ENCODE measurements at regions not wholly inside any gene's neighbourhood (a gene's known extent, or its start where the extent isn't known, plus 50 kb on each side); places are given as distances from the start of the nearest gene placed in this dataset.
A peak's percentile ranks its signal among the peaks of the same experiment; 100 is the strongest.
"Not testable (repeated sequence)": the region's sequence is repeated elsewhere in the genome, so short reads cannot be mapped to it uniquely, and the experiment has no call there.

DNA sequence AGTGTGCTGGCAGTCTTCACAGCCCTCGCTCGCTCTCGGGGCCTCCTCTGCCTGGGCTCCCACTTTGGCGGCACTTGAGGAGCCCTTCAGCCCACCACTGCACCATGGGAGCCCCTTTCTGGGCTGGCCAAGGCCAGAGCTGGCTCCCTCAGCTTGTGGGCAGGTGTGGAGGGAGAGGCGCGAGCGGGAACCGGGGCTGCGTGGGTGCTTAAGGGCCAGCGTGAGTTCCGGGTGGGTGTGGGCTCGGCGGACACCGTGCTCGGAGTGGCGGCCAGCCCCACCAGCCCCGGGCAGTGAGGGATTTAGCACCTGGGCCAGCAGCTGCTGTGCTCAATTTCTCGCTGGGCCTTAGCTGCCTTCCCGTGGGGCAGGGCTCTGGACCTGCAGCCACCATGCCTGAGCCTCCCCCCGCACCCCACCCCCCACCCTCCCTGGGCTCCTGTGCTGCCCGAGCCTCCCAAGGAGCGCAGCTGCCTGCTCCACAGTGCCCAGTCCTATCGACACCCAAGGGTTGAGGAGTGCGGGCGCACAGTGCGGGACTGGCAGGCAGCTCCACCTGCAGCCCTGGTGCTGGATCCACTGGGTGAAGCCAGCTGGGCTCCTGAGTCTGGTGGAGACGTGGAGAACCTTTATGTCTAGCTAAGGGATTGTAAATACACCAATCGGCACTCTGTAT is 684.4 kb upstream of the GOLIM4 start:
- not testable (repeated sequence) for DNase-seq (ENCODE audit: low read depth)

DNA sequence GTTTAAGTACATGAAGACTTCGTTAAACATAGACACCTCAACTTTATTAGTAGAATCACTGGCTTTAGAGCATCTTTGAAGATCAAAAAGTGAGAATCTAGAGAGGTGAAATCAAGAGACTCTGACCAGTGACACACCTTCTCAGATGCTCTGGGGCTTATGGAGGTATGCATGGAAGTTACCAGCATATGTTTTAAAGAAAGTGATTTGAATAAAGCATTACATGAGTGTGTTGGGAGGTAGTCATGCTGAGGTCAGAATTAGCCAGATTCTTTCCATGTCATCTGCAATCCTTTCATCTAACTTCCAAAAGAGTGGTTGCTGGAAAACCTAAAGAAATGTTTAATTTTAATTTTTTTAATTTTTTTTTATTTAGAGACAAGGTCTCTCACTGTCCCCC is 658.0 kb upstream of the GOLIM4 start:
- no peak for DNase-seq (ENCODE audit: low read depth)

DNA sequence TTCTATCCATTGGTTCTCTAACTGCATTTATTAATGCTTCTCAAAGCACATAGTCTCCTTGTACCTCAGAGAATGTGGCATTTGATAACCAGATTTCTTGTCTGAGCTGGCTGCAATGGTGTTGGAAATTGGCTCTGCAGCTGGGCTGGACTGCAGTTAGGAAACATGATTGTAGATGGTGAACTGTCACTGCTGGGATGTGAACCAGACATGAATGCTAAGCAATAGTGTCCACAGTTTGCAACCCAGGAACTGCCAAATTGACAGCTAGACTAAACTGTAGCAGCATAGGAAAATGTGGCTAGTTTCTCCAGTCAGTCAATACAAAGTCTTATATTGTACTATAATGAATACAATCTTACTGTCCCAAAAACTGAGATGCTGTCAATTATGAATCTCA is 656.6 kb upstream of the GOLIM4 start:
- DNase-seq (ENCODE audit: low read depth): no peak

DNA sequence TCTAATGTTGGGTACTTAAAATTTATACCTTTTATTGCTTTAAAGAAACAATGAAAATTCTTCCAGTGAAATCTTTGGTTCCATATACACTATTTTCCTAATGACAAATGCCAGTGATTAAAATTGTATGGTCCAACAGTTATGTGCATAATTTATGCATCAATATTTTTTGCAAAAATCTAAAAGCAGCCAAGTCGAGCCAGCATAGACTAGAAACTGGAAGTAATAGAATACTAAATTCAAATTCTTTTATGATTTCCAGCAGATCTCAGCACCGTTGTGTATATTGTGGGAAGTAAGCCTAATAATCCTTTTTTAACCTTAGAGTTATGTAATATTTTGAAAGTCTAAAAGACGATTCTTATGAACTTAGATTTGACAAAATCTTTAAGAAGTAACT is 652.0 kb upstream of the GOLIM4 start:
- no peak for DNase-seq (ENCODE audit: low read depth)

DNA sequence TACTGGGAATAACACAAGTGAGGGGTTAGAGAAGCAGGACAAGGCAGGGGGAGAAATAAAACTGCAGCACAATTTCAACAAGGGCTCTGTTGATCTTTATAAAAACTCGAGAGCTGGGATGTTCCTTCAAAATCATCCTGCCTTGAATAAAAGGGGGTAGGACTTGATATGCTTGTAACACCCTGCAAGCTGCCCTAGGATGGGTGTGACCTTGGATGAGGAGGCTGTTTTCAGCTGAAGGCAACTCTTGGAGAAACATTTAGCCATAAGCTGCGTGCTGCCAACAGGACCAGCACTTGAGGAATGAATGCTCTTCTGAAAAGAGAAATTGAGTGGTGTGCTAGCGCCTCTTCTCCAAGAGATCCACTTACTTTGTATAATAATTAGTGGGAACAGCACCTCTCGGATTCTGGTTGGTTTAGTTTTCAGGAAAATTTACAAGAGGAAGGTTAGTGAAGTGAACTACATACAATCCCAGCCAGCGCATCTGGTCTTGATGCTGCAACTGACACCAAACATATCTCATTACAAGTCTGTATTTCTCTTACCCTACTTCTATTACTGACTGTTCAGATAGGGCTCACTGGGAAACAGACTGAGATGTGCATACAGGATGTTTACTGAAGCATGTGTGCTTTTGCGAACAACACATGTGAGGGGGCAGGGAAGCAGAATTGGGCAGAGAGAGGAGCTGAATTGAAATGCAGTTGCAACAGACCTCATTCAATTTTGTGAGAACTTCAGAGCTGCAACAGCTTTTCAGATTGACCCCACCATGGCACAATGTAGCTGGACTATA is 643.0 kb upstream of the GOLIM4 start:
- no peak for DNase-seq (ENCODE audit: low read depth)

DNA sequence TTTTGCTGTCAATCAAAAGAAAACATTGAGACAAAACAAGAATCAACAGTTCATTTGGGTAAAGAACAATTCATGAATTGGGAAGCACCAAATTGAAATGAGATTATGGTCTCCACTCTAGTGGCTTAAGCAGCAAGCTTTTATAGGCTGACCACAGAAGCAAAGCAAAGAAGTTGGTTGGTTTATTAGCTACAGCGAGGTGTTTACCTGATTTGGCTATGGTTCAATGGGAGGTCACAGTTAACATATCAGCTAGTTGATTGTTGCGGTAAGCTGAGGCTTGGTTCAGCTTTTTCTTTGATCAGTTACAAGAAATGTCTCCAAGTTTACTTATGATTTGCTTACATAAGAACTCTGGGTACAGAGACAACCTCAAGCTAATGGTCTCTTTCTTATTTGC is 640.5 kb upstream of the GOLIM4 start:
- DNase-seq (ENCODE audit: low read depth): no peak

DNA sequence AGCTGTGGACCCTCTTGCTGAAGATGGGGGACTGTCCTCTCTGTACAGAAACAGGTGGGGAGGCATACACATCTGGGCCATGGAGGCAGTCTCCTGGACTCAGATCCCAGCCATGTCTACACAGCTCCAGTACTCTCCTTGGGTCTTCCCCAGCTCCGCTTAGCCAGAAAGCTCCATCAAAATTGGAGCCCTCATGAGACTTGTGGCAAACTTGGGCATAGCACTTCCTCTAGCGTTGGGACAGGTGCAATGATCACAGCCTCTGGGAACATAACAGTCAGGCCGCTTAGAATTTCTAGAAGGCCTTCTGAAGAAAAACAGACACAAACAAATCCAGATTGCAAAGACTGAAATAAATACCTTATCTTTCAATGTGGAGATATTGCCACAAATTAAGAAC is 634.3 kb upstream of the GOLIM4 start:
- DNase-seq (ENCODE audit: low read depth): no peak

DNA sequence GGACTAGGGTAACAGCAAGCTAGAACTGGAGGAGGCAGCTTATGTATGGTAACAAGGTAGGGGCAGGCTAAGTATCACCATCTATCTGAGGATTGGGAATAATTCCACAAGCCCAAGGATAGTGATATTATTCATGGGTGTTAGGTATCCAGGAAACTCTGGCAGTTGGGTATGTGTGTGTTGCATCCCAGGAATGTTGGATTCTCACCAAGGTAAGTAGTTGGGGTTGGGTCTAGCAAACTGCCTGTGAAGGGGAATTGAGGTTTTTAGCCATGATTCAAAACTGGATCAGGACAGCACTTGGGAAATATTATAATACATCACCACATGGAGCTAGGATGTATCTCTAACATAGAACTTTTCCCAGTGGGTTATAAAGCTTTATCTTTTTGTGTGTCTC is 626.4 kb upstream of the GOLIM4 start:
- DNase-seq (ENCODE audit: low read depth): peak; percentile 6

DNA sequence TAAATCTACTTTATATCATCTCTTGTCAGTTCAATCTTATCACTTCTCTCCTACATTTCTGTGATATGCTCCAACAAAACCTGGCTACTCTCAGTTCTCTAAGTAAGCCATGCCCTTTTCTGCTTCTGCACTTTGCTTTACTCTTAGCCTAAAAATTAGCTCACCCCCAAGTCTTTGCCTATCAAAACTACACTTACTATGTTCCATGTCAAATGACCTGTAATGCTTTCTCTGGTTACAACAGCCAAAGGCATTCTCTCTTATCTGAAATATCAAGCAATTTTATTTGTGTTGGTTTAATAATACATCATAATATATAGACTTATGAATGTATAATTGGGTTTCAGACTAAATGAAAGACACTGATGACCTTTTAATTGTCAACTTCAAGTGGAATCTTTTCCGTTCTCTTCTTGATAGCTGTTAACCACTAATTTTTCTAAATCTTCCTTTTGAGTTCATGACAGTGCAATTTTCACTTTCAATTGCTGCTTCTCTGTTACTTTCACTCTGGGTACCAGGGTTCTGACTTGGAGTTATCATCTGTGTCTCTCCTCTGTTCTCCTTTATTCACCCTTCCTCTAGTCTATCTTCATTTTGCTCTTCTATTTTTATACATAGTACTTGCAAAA is 619.0 kb upstream of the GOLIM4 start:
- DNase-seq (ENCODE audit: low read depth): no peak

DNA sequence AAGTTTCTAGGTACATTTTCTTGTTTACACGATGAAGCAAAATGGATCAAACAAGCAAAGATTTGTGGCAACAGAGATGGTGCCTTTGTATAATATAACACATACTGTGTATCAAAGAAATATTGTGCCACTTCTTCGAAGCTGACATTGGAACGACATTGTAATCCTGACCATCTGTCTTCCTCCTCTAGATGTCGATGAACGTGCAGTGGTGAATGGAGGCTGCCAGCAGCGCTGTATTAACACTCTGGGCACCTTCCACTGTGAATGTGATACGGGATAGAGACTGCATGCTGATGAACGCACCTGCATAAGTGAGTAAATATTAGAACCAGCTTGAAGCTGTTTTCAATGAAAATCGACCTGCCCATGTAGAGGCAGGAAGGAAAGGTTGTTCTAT is 613.3 kb upstream of the GOLIM4 start:
- DNase-seq (ENCODE audit: low read depth): no peak

DNA sequence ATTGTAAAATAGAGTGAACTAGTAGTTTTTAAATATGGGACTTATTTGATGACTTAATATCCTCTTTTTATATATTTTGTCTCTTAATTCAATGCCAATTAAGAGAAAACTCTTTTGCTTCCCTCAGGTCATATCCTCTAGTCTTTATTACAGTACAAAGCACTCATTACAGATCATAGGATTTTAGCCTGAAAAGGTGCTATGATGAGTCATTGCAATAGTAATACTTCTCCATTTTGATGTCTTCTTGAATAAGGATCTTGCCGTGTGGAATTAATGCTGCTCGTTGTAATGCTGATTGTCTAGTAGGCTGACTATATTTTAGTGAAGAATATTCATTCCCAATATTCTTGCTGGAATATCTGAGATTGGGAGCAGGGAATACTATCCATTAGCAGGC is 612.2 kb upstream of the GOLIM4 start:
- DNase-seq (ENCODE audit: low read depth): no peak

DNA sequence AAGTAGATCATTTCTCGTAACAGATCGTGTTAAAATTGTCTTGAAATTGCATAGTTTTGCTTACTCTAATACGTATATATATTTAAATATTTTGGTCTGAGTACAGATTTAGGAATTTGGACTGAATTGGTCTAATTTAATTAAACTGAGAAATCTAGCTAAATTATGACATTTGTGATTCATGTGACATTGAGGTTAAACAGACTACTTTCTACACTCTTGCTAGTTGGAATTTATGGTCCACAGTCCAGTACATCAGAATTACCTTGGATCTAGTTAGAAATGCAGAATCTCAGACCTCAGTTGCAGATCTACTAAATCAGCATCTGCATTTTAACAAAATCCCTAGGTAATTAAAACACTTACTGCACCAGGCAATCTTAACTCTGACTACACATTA is 609.7 kb upstream of the GOLIM4 start:
- DNase-seq (ENCODE audit: low read depth): no peak

DNA sequence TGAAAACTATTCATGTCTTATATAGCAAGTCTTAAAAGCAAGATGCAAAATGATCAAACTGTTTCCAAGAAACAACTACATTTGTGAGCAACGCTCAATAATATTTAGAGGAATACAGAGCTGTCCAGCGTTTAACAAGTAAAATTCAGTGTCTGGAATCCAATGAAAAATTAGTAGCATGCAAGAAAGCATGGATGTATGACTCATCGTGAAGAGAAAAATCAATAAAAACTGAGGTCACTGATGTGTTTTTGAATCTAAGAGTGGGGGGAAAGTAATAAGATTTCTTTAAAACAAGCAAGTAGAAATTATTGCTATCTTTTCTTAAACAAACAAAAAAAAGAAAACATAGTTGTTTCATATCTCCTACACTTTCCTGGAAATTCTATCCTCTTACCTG is 600.3 kb upstream of the GOLIM4 start:
- DNase-seq (ENCODE audit: low read depth): no peak

DNA sequence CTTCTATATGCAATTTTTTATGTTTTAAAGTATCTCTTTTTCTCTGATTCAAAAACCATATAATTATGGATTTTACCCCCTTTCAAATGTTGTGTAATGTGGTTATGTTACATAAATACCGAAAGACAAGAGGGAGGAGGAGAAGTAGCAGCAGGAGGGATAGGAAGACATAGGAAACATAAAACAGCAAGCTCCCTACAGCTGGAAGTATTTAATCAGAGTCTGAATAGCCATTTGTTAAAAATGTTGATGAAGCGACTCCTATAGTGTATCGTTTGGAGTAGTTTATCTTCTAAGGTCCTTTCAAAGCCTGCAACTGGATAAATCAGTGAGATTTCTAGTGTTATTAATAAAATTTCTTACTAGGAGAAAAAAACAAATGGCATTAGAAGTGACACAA is 598.1 kb upstream of the GOLIM4 start:
- no peak for DNase-seq (ENCODE audit: low read depth)

DNA sequence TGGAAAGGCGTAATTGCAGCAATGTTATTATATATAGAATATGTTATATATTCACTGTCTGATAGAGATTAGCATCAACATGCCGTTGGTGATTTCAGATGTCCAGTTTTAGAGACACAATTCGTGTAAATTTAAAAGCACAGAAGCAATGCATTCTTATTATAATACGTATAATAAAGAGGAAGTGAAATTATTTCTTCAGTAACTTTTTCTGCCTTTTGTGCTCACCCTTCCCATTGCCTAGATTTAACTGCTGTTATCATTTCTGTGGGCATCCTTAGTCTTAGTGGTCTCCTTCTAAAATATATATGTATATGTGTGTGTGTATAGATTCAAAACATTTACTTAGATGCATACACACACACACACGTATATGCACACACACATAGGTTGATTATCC is 592.5 kb upstream of the GOLIM4 start:
- no peak for DNase-seq (ENCODE audit: low read depth)

DNA sequence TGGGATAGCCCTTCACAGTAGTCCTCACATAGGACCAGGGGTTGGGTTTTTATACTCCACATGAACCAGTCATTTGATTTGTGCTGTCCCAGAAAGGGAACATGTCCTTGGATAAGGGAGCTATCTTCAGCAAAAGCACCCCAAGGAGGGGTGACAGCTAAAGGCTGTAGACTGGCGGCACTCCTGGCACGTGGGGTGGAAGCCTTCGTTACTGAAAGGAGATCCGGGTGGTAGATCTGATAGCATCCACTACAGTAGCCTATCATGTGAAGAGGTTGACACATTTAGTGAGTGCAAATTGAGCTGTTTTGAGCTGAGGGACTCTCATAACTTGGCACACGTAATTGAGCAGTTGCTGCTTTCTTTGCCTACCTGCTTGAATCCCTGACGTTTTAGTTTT is 588.8 kb upstream of the GOLIM4 start:
- DNase-seq (ENCODE audit: low read depth): no peak

DNA sequence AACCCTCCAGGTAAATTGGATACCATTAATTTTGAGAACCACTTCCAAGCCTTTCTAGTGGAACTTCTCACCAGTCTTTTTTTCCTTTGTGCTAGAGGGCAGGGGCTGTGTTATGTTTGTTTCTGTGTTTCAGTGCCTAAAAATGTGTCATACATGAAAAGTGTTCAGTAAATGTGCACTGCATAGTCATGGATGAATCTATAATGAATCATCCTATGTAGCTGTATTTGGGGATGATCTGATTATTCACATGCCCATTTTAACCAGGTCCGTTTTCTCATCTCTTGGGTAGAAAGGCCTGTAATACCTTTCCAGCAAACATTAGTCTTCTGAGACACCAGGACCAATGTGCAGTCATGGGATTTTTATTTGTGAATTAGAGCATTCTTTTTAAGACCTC is 583.0 kb upstream of the GOLIM4 start:
- DNase-seq (ENCODE audit: low read depth): no peak

DNA sequence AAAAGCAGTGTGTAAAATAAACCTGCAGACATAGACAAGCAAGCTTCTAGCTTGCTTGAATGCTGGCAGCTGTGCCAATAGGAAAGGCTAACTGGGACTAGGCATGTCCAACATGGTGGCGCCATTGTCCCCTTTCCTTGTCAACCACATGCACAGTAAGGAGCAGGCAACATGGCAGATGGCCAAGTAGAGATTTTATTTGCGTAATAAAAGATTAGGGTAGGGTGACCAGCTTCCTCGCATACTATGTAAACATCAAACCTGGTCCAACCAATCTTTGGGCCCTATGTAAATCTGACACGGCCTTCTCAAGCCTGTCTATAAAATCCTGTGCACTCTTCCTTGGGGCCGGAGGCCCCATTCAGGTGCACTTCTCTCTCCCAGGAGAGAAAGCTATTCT is 575.4 kb upstream of the GOLIM4 start:
- DNase-seq (ENCODE audit: low read depth): no peak

DNA sequence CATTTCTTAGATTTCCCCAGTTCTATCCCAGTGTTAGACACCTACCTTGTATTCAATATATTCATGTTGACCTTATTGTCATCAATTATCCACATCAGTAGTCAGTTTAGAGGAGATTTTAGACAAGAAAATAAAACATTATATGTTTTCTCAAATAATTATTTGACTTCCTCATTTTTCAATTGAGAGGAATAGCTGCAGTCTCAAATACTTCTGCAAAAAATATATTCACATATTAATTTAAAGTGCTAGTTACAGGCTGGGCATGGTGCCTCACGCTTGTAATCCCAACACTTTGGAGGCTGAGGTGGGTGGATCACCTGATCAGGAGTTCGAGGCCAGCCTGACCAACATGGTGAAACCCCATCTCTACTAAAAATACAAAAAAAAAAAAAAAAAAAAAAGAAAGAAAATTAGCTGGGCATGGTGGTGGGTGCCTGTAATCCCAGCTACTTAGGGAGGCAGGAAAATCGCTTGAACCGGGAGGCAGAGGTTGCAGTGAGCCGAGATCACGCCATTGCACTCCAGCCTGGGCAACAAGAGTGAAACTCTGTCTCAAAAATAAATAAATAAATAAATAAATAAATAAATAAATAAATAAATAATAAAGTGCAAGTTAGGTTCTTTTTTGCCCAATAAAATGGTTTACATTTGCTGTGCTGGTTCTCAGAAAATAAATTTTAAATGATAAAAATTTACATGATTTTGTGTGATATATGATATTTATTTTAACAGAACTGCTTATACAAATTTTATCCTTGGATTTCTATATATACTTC is 565.3 kb upstream of the GOLIM4 start:
- DNase-seq (ENCODE audit: low read depth): not testable (repeated sequence)

DNA sequence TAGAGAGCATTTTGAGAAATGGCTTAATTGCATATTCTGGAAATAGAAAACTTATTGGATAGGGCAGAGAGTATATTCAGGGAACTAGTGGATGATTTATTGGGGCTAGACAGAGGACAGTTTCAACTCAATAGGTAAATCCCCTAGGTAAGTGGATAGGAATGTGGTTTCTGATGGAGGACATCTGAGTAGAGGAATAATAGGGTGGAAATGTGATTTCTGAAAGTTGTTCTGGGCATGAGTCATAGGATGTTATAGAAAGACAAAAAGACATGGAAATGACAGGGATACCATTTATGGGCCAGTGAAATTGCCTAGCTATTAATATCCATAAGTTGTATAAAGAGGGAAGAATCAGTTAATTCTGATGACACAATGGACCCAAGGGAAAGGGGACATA is 563.3 kb upstream of the GOLIM4 start:
- DNase-seq (ENCODE audit: low read depth): no peak

DNA sequence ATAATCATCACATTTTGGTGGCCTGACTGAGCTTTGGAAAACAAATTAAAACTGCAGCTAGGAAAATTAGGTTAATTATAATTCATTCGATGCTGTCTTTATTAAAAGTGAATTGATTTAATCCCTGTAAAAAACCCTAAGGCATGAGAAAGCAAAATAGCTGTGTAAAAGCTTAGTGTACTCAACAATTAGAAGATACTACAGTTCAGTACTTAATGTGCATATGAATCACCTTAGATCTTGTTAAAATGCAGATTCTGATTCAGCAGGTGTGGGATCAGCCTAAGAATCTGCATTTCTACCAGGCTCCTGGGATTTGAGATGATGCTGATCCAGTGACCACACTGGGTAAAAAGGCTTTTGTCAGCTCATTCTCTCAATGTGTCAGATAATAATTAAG is 559.9 kb upstream of the GOLIM4 start:
- no peak for DNase-seq (ENCODE audit: low read depth)

DNA sequence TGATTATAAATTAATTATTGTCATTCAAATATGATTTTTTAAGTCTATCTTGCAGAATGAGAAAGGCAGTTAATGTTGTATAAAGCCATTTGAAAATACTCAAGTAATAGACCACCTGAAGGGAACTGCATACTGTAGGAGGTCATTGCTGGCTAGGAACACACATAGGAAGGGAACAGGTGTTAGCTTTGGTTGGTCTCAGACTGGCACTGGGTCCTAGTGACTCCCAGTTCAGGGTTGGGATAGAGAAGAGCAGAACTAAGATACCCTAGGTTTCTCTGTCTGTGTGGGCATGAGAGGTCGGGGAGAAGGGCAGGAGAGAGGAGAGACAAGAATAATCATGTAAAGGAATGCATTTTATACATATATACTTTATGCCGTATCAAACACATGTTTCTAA is 559.0 kb upstream of the GOLIM4 start:
- no peak for DNase-seq (ENCODE audit: low read depth)

DNA sequence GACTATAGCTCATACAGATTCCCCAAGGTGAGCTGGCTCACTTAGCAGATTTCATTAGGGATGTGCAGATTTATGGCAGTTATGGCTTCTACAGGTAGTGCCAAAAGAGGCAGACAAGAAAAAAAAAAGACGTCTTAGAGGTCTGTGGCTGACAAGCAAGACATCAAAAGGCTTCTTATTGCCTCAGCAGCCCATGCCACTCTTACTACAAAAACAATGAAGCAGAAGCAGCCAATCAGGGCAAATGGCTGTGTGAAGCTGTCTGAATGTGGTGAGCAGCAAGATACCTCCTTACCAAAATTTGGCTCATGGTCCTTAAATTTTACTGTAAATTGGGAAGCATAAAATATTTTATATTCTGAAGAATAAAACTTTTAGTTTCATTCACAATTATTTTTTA is 557.5 kb upstream of the GOLIM4 start:
- no peak for DNase-seq (ENCODE audit: low read depth)
